ENCODE measurements at regions not wholly inside any gene's neighbourhood (a gene's known extent, or its start where the extent isn't known, plus 50 kb on each side); places are given as distances from the start of the nearest gene placed in this dataset.

DNA sequence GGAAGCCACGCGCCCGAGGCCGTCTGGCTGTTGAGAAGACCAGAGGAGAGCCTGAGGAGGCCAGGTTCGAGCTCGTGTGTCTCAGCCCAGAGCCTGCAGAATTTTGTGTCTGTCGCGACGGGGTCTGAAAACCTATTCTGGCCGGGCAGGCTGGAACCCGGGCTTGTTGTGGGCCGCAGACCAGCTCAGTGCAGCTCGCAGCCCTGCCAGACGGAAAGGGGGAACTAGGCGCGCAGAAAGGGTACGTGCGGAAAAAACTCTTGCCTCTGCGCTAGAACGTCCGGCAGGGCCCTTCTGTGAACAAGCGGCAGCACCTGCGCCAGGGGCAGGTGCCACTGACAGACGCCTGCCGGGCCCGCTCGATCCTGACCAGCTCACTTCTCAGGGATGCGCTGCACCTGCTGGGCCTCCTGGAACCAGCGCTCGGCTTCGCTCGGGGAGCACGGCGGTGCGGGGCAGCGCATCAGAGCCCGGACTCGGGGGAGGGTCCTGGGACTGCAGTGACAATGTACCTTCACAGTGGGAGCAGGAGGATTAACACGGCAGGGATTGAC, 409.3 kb downstream of the BRD1 start:
- DNase-seq = no peak
- ATAC-seq = no peak

DNA sequence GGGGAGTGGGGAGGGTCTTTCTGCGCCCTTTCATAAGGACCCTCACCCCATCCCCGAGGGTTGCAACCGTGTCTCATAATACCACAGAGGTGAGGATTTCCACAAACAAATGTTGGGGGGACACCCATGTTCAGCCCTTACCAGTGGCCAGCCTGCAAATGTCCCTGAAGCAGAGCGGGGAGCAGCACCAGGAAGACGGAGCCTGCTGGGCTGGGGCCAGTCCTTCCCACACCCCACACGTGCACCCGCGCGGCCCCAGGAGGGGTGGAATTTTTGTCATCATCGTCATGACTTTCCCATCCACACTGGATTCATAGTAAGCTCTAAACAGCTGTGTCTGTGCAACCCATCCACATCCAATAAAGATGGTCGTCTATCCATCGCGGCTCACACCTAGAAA, 409.8 kb downstream of the BRD1 start:
- TF ChIP-seq, protein P1, sequence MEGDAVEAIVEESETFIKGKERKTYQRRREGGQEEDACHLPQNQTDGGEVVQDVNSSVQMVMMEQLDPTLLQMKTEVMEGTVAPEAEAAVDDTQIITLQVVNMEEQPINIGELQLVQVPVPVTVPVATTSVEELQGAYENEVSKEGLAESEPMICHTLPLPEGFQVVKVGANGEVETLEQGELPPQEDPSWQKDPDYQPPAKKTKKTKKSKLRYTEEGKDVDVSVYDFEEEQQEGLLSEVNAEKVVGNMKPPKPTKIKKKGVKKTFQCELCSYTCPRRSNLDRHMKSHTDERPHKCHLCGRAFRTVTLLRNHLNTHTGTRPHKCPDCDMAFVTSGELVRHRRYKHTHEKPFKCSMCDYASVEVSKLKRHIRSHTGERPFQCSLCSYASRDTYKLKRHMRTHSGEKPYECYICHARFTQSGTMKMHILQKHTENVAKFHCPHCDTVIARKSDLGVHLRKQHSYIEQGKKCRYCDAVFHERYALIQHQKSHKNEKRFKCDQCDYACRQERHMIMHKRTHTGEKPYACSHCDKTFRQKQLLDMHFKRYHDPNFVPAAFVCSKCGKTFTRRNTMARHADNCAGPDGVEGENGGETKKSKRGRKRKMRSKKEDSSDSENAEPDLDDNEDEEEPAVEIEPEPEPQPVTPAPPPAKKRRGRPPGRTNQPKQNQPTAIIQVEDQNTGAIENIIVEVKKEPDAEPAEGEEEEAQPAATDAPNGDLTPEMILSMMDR (IDR thresholded peaks at IDR 0.05) = no peak
- H3K4me1 ChIP-seq (ENCODE audit: control insufficient read depth, insufficient read depth, low read length) = no peaks in the 10 kb centered on the region
- no peak overlapping the region for H3K27ac ChIP-seq (ENCODE audit: low read length)
- no peak overlapping the region for H3K4me3 ChIP-seq (ENCODE audit: low read length)
- DNase-seq (no peak), ATAC-seq (no peak)
- no peaks in the 10 kb centered on the region for H3K36me3 Mint-ChIP-seq
- no peaks in the 10 kb centered on the region for H3K27me3 ChIP-seq (ENCODE audit: control insufficient read depth, insufficient read depth, low read length)
- H3K27me3 Mint-ChIP-seq (ENCODE audit: low read depth in 2 of 2) = no peaks in the 10 kb centered on the region
- WGBS (ENCODE audit: insufficient coverage) = 93% methylated on average over 12 of the region's 13 CpGs
- H3K36me3 ChIP-seq (ENCODE audit: control insufficient read depth, insufficient read depth, low read length) = no peaks in the 10 kb centered on the region
- no peak overlapping the region for H3K27ac Mint-ChIP-seq
- H3K9me3 Mint-ChIP-seq = no peaks in the 10 kb centered on the region
- no peaks in the 10 kb centered on the region for H3K9me3 ChIP-seq (ENCODE audit: control insufficient read depth, insufficient read depth, low read length)
- H3K4me3 Mint-ChIP-seq = no peak overlapping the region
- intact Hi-C loops (cut with micrococcal nuclease) = no loop called here
- no peaks in the 10 kb centered on the region for H3K4me1 Mint-ChIP-seq

More for the DNA sequence above, 409.3 kb downstream of the BRD1 start:
- intact Hi-C loops (cut with micrococcal nuclease) = no loop called here
- Histone ChIP-seq H3K4me1 (ENCODE audit: control insufficient read depth, insufficient read depth, low read length) (no peaks in the 10 kb centered on the region), H3K27me3 (ENCODE audit: control insufficient read depth, insufficient read depth, low read length) (no peaks in the 10 kb centered on the region), H3K4me3 (ENCODE audit: low read length) (no peak overlapping the region), H3K36me3 (ENCODE audit: control insufficient read depth, insufficient read depth, low read length) (no peaks in the 10 kb centered on the region), H3K9me3 (ENCODE audit: control insufficient read depth, insufficient read depth, low read length) (no peaks in the 10 kb centered on the region), H3K27ac (ENCODE audit: low read length) (no peak overlapping the region)
- TF ChIP-seq, protein P1 (IDR thresholded peaks at IDR 0.05) = no peak
- no peaks in the 10 kb centered on the region for H3K36me3 Mint-ChIP-seq
- no peaks in the 10 kb centered on the region for H3K27me3 Mint-ChIP-seq (ENCODE audit: low read depth in 2 of 2)
- no peak overlapping the region for H3K27ac Mint-ChIP-seq
- H3K4me1 Mint-ChIP-seq = no peaks in the 10 kb centered on the region
- 92% methylated on average over 39 of the region's 39 CpGs for WGBS (ENCODE audit: insufficient coverage)
- H3K4me3 Mint-ChIP-seq = no peak overlapping the region
- no peaks in the 10 kb centered on the region for H3K9me3 Mint-ChIP-seq

DNA sequence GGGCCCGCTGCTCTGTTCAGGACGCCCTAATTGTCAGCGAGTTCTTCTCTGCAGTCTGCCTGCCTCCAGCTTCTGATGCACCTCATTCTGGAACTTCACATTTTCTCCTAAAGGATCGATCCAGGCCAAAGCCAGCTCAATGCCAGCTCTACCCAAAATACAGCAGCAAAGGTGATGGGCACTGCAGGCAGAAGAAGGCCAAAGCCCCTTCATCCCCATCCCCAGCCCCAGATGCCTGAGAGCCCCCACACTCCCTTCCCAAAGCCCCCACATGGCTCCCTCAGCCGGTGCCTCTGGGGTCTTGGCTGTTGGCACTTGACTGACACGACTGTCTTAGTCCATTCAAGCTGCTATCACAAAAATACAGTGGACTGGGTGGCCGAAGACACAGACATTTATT, 410.3 kb downstream of the BRD1 start:
- intact Hi-C loops (cut with micrococcal nuclease) = no loop called here
- Mint-ChIP-seq H3K36me3 (no peaks in the 10 kb centered on the region), H3K27ac (no peak overlapping the region), H3K9me3 (no peaks in the 10 kb centered on the region), H3K4me3 (no peak overlapping the region), H3K27me3 (ENCODE audit: low read depth in 2 of 2) (no peaks in the 10 kb centered on the region), H3K4me1 (no peaks in the 10 kb centered on the region)
- no peaks in the 10 kb centered on the region for H3K27me3 ChIP-seq (ENCODE audit: control insufficient read depth, insufficient read depth, low read length)
- no peak for ATAC-seq
- no peaks in the 10 kb centered on the region for H3K4me1 ChIP-seq (ENCODE audit: control insufficient read depth, insufficient read depth, low read length)
- WGBS (ENCODE audit: insufficient coverage) = 86% methylated on average over 7 of the region's 7 CpGs
- H3K4me3 ChIP-seq (ENCODE audit: low read length) = no peak overlapping the region
- TF ChIP-seq, protein P1 (IDR thresholded peaks at IDR 0.05) = no peak
- no peak overlapping the region for H3K27ac ChIP-seq (ENCODE audit: low read length)
- H3K9me3 ChIP-seq (ENCODE audit: control insufficient read depth, insufficient read depth, low read length) = no peaks in the 10 kb centered on the region
- DNase-seq = no peak
- no peaks in the 10 kb centered on the region for H3K36me3 ChIP-seq (ENCODE audit: control insufficient read depth, insufficient read depth, low read length)
